ENCODE measurements at regions not wholly inside any gene's neighbourhood (a gene's known extent, or its start where the extent isn't known, plus 50 kb on each side); places are given as distances from the start of the nearest gene placed in this dataset.

DNA sequence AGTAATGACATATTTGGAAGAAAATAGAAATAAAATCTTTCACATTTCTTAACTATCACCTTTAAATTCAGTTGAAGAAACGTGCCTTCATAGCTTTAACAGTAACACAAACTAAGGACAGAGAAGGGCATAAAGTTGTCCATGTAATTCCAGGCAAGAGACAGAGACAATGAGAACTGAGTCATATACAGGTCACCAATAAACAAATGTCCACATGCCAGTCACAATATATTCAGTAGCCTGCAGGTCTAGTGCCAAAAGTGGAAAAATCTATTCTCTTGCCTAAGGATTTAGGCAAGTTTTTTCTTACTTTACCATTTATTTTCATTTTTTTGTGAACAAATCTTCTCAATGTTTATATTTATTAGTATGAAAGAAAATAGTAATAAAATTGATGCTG is 1711.5 kb upstream of the NUDT12 start:
- Histone ChIP-seq H3K14ac (replicated peaks; ENCODE audit: low read depth, low read length) (no peak overlapping the region), H2BK15ac (ENCODE audit: low read depth, low read length) (no peak overlapping the region), H3K18ac (ENCODE audit: low read depth, low read length) (no peak overlapping the region), H3K23ac (ENCODE audit: low read depth, low read length) (no peak overlapping the region), H3K4me3 (ENCODE audit: insufficient read depth, low read depth, low read length) (no peak overlapping the region), H2BK5ac (ENCODE audit: low read depth, low read length, poor library complexity, severe bottlenecking) (no peak overlapping the region), H3K9me1 (ENCODE audit: insufficient read depth, low read length) (no peaks in the 10 kb centered on the region), H3K4ac (ENCODE audit: low read depth, low read length) (no peak overlapping the region), H3K4me2 (ENCODE audit: low read depth, low read length) (no peak overlapping the region), H3K79me1 (ENCODE audit: low read depth in 1 of 2, low read length in 2 of 2) (no peaks in the 10 kb centered on the region), H4K5ac (ENCODE audit: low read depth, low read length) (no peak overlapping the region), H3K4me1 (ENCODE audit: control insufficient read depth, insufficient read depth, low read length) (no peaks in the 10 kb centered on the region), H3K27me3 (ENCODE audit: control insufficient read depth, insufficient read depth, low read length) (no peaks in the 10 kb centered on the region), H4K20me1 (ENCODE audit: insufficient read depth, low read length) (no peaks in the 10 kb centered on the region), H3K9ac (ENCODE audit: low read depth, low read length) (no peak overlapping the region), H2BK20ac (ENCODE audit: low read depth, low read length) (no peak overlapping the region), H2AK5ac (ENCODE audit: low read depth, low read length) (no peak overlapping the region), H2AFZ (replicated peaks; ENCODE audit: low read length, poor library complexity) (no peak overlapping the region), H3K9me3 (ENCODE audit: control insufficient read depth, insufficient read depth, low read length) (peaks cover 3% of the 10 kb centered on the region; the same call in 1 of the 2 replicates), H3K56ac (ENCODE audit: extremely low read depth, insufficient read depth, low read length) (no peak overlapping the region), H2BK120ac (ENCODE audit: low read depth, low read length) (no peak overlapping the region), H4K91ac (ENCODE audit: insufficient read depth, low read depth, low read length) (no peak overlapping the region), H3K27ac (ENCODE audit: insufficient read depth, low read length) (no peak overlapping the region), H3K36me3 (ENCODE audit: control insufficient read depth, insufficient read depth, low read length) (no peaks in the 10 kb centered on the region), H2AK9ac (replicated peaks; ENCODE audit: low read depth, low read length, poor library complexity) (no peak overlapping the region), H4K8ac (ENCODE audit: low read depth in 2 of 2, low read length in 2 of 2) (no peak overlapping the region)
- in situ Hi-C loops (cut with MboI; ENCODE audit: low sequenced_read_pairs): no loop called here
- CTCF ChIA-PET: no interaction called here
- POLR2A ChIA-PET (ENCODE audit: unreplicated experiment): no interaction called here
- DNase-seq (no peak), ATAC-seq (ENCODE audit: low read depth) (no peak)
- TF ChIP-seq FOS (IDR thresholded peaks at IDR 0.05; ENCODE audit: low read depth, low read length): no peak
- TF ChIP-seq RAD21 (IDR thresholded peaks at IDR 0.05; ENCODE audit: low read length): no peak
- TF ChIP-seq MAZ (IDR thresholded peaks at IDR 0.05; ENCODE audit: borderline replicate concordance, low read depth, low read length): no peak
- no peak for TF ChIP-seq ELK1 (IDR thresholded peaks at IDR 0.05; ENCODE audit: borderline replicate concordance, low read depth, low read length)
- no peak for TF ChIP-seq MAFK (IDR thresholded peaks at IDR 0.05; ENCODE audit: low read depth, low read length)
- TF ChIP-seq POLR2A (IDR thresholded peaks at IDR 0.05; ENCODE audit: low read depth, low read length): no peak
- TF ChIP-seq CTCF (conservative IDR thresholded peaks at IDR 0.05; ENCODE audit: low read depth, low read length): no peak
- TF ChIP-seq SMC3 (IDR thresholded peaks at IDR 0.05; ENCODE audit: low read depth, low read length): no peak
- TF ChIP-seq MXI1 (IDR thresholded peaks at IDR 0.05; ENCODE audit: borderline replicate concordance, low read depth, low read length): no peak
- no TSS peak for BruUV-seq (replicated peaks)
- intact Hi-C loops (cut with micrococcal nuclease): no loop called here
- WGBS, 2 experiments (ENCODE audit: extremely low coverage in 2 of 2, insufficient read length in 1 of 2): no CpG with 5 or more reads among the region's 1 CpG
- dilution Hi-C loops (cut with HindIII; ENCODE audit: low sequenced_read_pairs, unreplicated experiment): no loop called here

Data from IMR-90 (cell line).